Nucleus accumbens (tissue), 56 donors: ENCODE measurements at regions not wholly inside any gene's neighbourhood (a gene's known extent, or its start where the extent isn't known, plus 50 kb on each side); places are given as distances from the start of the nearest gene placed in this dataset.

Experiments used
- DNase-seq, 56 donors: peaks; one replicate each; lab custom pipeline; 2025; lab: John Stamatoyannopoulos, UW

DNA sequence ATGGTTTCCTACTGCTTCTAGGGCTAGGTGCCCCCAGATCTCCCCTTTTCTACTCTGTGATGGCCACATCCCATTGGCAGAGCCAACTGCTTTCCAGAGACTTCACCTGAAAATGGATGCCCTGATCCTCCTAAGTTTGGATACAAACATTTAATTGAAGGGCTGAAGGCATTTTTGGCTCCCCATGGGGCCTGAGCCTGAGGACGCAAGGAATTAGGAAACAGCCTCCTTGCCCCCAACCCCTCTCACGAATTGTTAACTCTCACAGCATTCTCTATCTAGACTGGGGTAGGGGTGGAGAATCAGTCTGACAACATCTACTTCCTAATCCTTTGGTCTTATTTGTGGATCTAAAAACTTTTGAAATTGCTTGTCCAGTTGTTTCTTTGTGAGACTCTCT is 108.5 kb upstream of the KCNK2 start:
- DNase-seq, result no peak

DNA sequence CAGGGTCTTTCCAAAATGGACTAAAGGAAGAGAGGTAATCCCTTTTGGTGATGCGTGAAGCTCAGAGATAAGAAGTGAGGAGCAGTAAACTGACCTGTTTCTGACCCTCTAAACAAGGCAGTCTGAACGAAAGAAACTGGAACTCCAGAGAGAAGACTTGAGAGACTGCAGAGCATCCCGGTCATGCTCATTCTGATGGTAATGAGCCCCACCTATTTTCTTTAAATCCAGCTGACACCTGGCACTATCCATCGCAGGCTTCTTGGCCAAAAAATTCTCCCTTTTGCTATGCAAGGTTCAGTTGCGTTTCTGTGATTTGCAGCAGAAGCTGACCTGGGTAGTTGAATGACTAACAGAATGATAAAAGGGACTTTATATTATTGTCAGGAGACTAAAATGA is 105.9 kb upstream of the KCNK2 start:
- DNase-seq, result no peak

DNA sequence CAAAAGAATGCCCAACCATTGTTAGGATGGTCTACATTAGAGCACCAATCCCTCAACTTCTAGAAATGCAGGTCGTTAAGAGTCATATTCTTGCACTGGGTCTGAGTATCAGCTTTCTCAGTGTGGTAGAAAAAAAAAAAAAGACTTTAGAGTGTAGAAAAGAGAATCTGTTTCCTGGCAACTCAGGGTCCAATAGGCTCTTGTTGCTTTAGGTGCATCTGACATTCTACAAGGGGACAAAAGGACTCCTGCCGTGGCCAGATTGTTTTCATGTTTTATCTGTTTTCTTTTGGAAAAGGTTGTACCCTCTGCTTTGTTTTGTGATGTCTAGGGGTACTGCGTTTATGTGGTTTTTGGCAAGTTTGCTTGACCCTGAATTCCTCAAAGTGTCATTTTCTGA is 105.4 kb upstream of the KCNK2 start:
- no peak for DNase-seq

DNA sequence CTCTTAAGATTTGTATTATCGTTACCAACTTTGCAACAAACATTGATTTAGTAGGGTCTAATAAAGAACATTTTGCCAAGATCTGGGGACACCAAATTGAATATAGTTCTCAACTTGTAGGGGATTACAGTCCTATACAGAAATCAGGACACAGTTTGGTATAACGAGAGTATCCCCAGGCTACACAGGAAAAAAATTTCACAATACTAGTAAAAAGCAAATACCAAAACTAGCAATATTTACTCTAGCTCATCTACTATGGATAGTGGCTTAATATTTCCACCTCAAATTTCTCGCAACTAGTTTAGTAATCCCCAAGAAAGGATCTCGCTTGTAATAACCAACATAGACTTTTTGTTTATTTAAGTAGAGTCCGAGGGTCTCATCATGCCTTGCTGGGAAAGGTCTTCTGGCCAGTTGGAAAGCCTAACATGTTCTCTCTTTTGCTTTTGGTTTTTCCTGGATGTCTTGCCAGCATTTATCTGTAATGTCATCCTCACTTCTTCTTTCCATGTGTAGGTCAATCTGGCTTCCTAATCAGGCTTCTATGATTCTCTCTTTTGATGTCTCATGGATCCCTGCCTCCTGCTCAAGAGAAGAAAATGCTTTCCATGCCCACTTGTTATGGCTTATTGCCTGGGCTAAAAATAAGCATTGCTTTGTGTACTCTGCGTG is 104.7 kb upstream of the KCNK2 start:
- no peak for DNase-seq

DNA sequence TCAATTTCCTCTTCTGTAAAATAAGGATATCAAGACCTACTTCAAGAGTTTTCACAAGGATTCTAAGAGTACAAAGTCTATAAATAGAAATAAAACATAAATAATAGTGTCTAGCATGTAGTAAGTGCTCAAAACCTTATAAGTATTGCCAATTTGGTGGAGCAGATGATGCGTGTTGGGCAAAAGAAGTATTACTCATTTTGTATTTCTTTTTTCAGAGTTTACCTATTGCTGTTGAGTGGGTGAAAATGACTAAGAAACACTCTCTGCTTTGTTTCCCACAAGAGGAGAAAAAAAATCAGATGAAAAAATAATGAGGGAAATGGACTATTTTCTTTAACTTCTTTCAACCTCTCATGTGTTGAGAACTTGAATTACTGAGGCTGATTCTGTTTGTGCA is 103.3 kb upstream of the KCNK2 start:
- no peak for DNase-seq

DNA sequence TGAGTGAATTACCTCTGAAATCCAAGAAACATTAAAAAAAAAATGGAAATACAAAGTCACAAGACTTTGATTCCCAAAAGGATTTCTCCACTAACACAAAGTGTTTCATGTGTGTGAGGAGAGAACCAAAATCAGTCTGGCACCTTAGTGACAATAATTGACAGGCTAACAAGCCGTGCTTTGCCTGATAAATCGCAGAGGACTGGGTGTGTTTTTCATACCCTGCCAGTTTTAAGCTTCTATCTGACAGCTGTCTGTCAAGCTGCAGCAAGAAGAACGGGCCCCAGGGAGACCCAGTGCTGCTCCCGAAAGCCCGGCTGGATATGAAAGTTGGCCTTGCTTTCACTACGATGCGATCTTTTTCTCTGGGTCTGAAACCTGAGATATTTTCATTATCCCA is 101.6 kb upstream of the KCNK2 start:
- no peak for DNase-seq

DNA sequence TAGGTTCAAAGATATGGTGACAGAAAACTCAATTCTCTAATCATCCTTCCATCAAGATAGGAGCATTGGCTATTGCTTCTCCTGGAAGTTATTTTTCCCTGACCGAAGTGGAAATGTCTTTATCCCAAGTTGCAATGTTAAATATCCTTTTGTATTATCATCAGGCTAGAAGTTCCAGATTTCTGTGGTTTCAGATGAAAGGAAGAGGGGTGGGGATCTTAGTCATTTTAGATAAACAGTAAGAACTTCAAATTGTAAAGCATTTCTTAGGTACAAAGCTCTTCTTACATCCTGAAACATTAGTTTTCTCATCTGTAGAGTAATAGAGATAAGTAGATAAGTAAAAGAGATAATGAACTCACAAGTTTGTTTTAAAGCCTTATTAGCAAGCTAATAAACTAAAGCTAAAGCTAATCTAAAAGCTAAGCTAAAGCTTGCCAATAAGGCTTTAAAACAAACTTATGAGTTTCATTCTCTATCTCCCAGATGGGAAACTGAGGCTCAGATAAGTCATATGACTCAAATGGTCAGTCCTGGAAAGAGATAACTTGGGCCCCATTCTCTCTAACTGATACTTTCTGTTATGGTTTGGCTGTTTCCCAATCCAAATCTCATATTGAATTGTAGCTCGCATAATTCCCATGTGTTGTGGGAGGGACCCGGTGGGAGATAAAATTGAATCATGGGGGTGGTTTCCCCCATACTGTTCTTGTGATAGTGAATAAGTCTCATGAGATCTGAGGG is 99.2 kb upstream of the KCNK2 start:
- no peak for DNase-seq

DNA sequence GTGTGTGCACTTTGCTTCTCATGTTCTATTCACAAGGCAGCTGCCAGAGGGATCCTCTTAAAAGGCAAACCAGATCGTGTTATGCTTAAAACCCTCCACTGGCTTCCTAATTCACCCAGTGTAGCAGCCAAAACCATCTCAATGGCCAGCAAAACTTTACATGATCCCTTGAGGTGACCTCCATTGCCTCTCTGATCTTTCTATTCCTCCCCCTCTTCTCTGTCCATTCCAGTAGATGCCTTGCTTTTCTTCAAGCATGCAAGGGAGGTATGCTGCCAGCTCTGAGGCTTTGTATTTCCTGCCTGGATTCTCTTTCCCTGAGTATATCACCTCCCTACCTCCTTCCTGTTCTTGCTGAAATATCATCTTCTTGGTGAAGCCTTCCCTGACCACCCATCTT is 93.2 kb upstream of the KCNK2 start:
- DNase-seq, result no peak

DNA sequence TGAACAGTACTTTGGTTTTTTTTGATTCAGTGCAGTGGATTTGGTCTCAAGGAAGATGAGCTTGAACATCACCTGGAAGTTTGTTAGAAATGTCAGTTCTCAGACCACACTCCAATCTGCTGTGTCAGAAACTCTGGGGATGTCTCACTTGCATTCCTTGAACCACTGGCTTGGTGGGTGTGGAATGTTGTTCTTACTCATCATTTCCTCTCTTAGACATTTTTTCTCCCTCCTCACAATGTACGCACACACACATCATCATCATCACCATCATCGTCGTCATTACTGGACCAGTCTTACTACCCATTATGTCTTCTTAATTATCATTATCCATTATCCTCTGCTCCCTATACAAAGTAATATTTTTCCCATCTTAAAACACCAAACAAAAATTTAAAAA is 91.9 kb upstream of the KCNK2 start:
- no peak for DNase-seq

DNA sequence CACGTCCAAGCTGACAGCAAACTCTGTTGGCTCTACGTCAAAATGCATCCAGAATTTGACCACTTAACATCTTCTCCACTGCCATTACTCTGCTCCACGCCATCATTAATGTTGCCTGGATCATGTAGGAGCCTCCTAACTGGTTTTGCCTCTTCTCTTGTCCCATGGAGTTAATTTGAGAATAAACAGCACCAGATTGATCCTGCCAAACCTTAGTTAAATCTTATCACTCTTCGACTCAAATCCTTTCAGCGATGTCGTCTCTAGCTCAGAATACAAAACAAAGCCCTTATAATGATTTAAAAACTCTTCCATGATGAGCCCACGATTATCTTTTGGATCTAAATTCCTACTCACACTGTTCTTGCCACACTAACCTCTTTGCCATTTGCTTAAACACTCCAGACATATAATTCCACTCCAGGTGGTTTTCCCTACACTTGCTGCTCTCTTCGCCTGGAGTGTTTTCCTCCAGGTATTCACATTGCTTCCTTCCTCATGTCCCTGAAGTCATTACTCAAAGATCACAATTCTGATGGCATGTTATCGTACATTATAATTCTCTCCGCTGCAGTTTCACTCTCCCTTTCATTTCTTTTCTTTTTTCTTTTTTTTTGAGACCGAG is 90.7 kb upstream of the KCNK2 start:
- DNase-seq, result no peak

DNA sequence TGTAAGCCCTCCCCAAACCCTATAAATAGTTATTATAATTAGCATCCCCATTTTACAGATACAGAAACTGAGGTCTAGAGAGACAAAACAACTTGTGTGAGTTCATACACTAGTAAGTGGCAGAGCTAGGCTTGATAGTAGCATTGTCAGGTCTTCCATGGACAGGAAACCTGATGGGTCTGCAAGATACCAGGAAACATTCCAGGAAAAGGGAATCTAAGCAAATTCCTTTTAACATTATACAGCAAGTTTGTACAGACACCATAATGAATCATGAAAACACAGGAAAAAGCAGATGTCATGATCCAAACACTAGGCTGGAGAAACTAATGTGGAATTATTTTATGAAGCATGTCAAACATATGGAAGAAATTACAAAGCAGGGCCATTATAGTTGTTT is 89.1 kb upstream of the KCNK2 start:
- DNase-seq, result no peak

DNA sequence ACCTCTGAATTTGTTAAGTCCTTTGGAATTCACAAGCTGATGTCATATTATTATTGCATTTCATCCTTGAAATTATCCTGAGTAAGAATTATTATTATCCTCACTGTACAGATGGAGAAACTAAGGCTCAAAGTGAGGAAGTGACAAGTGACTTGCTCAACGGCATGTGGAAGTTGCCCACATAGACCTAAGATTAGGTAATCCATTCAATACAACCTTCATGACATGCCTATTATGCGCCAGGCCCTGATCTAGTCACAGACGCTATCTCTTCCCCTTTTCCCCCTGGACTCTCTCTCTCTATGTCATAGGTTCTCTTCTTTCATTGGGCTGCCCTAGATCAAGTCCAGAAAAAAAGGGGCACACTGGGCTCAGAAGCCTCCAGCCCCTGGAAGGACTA is 84.9 kb upstream of the KCNK2 start:
- no peak for DNase-seq

DNA sequence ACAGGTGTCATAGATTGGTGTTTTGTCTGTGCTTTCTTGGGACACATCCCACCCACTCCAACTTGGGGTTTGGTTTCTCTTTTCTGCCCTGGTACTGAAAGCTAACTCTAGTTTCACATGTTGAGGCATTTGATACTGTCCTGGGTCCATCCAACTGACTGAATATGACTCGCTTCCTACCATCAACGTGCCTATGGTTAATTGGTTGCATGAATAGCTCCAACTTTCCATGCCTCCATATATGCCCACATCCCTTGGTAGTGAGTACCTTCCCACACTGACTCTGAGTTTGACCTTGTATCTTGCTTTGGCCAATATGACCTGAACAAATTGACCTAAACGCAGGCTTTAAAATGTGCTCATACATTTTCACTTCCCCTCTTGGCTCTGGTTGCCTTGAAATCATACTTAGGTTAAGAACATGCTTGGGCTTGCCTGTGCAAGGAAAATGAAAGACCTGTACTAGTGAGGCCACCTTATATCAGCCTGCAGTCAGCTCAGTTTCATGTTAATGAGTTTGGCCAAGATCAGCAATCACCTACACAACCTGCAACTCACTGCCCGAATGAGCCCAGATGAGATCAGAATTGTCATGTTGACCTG is 81.0 kb upstream of the KCNK2 start:
- DNase-seq, result no peak

DNA sequence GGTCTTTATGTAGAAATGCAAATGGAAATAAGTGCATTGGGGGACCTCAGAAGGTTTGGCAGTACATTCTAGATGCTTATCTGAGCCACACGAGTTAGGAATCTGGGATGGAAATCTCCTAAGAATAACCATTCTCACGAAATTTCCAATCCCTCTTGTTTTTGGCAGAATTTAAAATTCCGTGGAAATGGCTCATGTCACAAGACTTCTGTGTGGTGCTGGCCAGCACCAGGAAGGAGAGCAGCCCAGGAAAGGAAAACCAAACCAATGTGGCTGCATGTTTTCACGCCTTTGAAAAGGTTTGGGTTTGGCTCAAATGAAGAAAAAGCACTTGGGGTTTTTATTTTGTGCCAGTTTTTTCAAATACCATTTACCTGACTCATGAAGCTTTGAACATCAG is 80.1 kb upstream of the KCNK2 start:
- DNase-seq, result no peak

DNA sequence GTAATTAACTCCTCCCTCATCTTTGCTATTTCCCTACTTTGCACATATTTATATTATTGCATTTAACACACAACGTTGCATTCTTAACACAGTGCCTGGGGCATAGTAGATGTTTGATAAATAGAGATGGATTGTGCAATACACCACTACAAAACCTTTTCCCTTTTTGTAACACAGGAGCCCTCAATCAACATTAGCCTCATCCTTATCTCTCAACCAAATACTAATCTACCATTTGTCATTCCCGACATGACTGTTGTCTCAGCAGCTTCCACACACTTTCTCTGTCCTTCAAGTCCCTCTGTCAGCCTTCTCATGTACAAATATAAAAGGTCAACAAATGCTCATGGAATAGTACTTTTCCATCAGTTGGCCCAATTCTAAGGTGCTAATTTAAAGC is 78.9 kb upstream of the KCNK2 start:
- no peak for DNase-seq

DNA sequence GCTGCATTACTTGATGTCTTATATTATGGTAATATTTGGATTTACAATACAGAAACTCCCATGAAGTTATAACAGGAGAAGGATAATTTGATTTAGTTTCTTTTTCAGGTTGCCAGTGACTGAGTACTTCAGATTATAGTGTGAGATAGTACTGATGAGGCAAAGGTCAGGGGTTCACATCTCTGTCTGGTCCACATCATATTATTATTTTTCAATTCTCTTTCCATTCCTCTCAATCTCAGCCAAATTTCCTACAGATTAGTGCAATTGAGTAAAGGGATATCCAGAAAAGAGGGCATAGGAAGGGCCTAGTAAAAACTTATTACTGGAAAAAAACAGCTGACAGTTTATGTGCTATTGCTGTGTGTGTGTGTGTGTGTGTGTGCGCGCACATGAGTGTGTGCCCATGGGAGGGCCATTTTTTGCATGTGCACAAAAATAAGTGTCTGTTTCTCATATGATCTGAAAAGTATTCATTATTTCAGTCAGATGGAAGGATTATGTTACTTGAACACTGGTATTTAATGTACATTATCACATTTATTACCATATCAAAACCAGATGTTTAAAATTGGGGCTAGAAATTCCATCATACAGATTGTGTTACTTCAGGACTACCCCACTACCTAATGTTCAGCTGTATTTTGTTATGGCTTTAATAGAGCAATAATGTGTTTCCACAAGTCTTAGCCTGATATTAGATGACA is 78.3 kb upstream of the KCNK2 start:
- no peak for DNase-seq

DNA sequence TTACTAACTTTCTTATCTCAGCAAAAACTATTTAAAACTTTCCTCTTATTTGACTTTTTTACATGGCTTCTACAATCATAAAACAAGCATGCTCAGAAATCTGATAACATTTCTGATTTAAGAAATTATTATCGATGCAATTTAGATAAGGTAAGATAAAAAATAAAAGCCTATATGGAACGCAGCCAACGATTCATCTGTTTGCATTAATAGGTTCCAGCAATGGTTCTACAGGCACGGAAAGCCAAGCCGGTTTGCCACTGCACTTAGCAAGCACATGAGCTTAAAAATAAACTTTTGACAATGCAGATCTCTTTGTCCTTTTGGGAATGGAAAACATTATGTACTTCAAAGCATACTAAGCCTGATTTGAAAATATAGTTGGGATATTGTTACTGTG is 77.5 kb upstream of the KCNK2 start:
- no peak for DNase-seq

DNA sequence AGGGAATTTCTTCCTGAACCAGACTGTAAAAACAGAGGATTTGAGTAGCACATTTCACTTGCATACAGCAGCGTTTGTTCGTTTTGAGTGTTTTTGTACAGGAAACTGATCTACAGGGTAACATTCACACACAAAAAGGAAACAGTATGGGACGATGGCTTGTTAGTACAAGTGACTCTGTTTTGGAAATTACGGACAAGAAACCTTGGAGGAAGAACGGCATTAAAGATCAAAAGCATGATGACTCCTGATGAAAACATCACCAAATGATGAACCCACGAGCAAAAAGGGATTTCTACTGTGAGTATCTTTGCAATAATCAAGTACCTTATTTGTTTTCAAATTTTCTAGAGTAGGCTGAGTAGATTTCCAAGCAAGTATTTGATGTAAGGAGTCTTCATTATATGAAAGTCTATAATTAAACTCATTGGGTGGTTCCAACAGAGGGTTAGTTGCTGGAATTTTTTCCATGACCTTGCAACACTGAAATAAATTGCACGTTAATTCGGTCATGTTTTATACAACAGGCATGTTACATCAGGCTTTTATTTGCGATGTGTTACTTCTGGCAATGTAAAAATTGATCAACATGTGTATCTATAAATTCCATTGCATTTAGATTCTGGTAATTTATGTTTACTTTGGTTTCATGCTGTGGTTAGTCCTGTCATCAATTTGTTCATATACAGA is 76.7 kb upstream of the KCNK2 start:
- DNase-seq, result no peak

DNA sequence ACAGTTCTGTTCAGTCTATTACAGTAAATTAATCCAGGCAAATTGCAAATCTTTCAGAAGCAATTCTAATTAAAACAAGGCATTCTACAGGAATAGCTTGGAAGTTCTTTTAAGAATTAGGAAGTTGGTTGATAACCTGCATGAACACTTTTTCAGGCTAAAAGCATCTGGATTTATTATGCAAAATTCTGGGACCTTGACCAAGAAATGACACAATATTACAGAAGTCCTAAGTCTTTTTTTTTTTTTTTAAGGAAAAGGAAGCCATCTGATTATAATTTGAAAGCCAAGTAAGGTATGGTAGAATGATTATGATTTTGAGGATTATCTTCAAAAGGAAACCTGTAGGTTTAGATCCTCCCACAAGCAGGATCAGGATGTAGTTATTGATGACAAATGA is 74.7 kb upstream of the KCNK2 start:
- no peak for DNase-seq

DNA sequence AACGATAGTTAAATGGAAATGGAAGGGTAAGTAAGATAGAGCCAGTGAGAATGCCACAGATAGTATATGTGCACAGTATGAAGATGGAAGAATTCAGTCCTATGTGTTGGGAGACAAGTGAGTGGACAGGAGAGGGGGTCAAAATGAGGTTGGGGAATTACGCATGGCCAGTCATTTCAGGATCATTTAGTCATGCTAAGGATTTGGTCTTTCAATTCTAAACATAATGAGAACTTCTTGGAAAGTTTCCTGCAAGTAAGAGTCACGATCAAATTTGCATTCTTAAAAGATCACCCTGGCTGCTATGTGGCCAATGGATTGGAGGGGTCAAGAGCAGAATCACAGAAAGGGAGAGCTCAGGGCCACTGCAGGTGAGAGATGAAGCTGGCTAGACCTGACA is 64.0 kb upstream of the KCNK2 start:
- DNase-seq, result no peak

DNA sequence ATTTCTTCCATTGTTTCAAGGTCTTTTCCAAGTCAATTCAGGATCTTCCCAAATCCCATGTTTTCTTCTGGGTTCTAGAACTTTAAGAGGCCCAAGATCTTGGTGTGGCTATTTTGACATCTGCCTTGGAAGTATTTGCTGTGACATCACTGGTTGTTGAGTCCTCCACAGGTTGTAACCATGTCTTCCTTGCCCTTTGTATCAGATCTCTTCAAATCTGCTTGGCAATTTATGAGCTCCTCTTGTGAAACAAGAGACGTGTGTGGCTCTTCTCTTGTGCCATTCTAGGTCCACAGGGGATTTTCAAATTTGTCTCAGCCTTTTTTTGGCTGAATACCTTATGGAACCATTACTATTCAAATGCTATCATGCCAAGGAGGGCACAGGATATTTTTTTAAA is 60.3 kb upstream of the KCNK2 start:
- no peak for DNase-seq
